Epithelial cell of esophagus (primary cell): ENCODE measurements at regions not wholly inside any gene's neighbourhood (a gene's known extent, or its start where the extent isn't known, plus 50 kb on each side); places are given as distances from the start of the nearest gene placed in this dataset.
"Not testable (repeated sequence)": the region's sequence is repeated elsewhere in the genome, so short reads cannot be mapped to it uniquely, and the experiment has no call there.

Source experiments
- DNase-seq: peaks from one replicate; pipeline ENCODE4 v3.0.0; 2010; ENCODE audit warnings: low read depth
- H3K4me3 ChIP-seq: 2 replicates; pipeline ENCODE4 v1.5.1; 2011; ENCODE audit warnings: mild to moderate bottlenecking, low read length, control low read depth
- CTCF ChIP-seq: IDR thresholded peaks from 2 replicates; pipeline ENCODE4 v1.5.1; 2011; ENCODE audit warnings: low read depth, mild to moderate bottlenecking, low read length, control low read depth, inconsistent platforms; ENCODE audit not compliant: insufficient read depth; ENCODE audit errors: missing control alignments

GRCh38 chr6:106785298-106785697 lies 155.9 kb downstream of the QRSL1 start:
- DNase-seq: no peak
- H3K4me3 ChIP-seq: no peak overlapping the region
- TF ChIP-seq CTCF: no peak

GRCh38 chr6:106783640-106784566 lies 154.5 kb downstream of the QRSL1 start:
- no peak overlapping the region for H3K4me3 ChIP-seq
- peak; percentile 88 for DNase-seq
- no peak for TF ChIP-seq CTCF

GRCh38 chr6:106782536-106783285 lies 153.3 kb downstream of the QRSL1 start:
- DNase-seq: no peak
- TF ChIP-seq CTCF: no peak
- no peak overlapping the region for H3K4me3 ChIP-seq

- not testable (repeated sequence) for H3K4me3 ChIP-seq, DNase-seq
These were observed 150.2 kb downstream of the QRSL1 start for GRCh38 chr6:106779552-106779951.

GRCh38 chr6:106778943-106779342 lies 149.6 kb downstream of the QRSL1 start:
- DNase-seq: no peak
- TF ChIP-seq CTCF: no peak
- no peak overlapping the region for H3K4me3 ChIP-seq

GRCh38 chr6:106773996-106774629 lies 144.7 kb downstream of the QRSL1 start:
- no peak overlapping the region for H3K4me3 ChIP-seq
- TF ChIP-seq CTCF: no peak
- DNase-seq: no peak

GRCh38 chr6:106773522-106773921 lies 144.1 kb downstream of the QRSL1 start:
- DNase-seq: peak; percentile 89
- H3K4me3 ChIP-seq: no peak overlapping the region
- no peak for TF ChIP-seq CTCF
